H9 (cell line): ENCODE measurements at regions not wholly inside any gene's neighbourhood (a gene's known extent, or its start where the extent isn't known, plus 50 kb on each side); places are given as distances from the start of the nearest gene placed in this dataset.

ENCODE experiments used
- DNase-seq: peaks from one replicate; pipeline ENCODE4 v3.0.0-alpha.2; 2017
- H2AFZ ChIP-seq: one replicate; pipeline ENCODE4 v1.6.1; 2013; ENCODE audit warnings: mild to moderate bottlenecking, low read length, control low read depth, moderate library complexity
- H2AK5ac ChIP-seq: 2 replicates; pipeline ENCODE4 v1.6.1; 2013; ENCODE audit warnings: low read length, control low read depth, mixed read lengths; ENCODE audit not compliant: insufficient read length
- H2BK120ac ChIP-seq: one replicate; pipeline ENCODE4 v1.6.1; 2013; ENCODE audit warnings: low read depth, mild to moderate bottlenecking, low read length, control low read depth, inconsistent platforms; ENCODE audit not compliant: poor library complexity, severe bottlenecking
- H2BK12ac ChIP-seq: 2 replicates; pipeline ENCODE4 v1.6.1; 2013; ENCODE audit warnings: low read length, control low read depth, mixed read lengths, low read depth; ENCODE audit not compliant: insufficient read length
- H2BK15ac ChIP-seq: 2 replicates; pipeline ENCODE4 v1.6.1; 2013; ENCODE audit warnings: low read depth, low read length, control low read depth
- H2BK20ac ChIP-seq: one replicate; pipeline ENCODE4 v1.6.1; 2013; ENCODE audit warnings: low read depth, mild to moderate bottlenecking, low read length, control low read depth, inconsistent platforms; ENCODE audit not compliant: poor library complexity, severe bottlenecking
- H2BK5ac ChIP-seq: 2 replicates; pipeline ENCODE4 v1.6.1; 2013; ENCODE audit warnings: low read length, control low read depth, mixed read lengths; ENCODE audit not compliant: insufficient read length
- H3K14ac ChIP-seq: 2 replicates; pipeline ENCODE4 v1.6.1; 2013; ENCODE audit warnings: low read length, control low read depth; ENCODE audit not compliant: insufficient read depth
- H3K18ac ChIP-seq: 2 replicates; pipeline ENCODE4 v1.6.1; 2013; ENCODE audit warnings: low read depth, mild to moderate bottlenecking, mixed read lengths, low read length, control low read depth; ENCODE audit not compliant: insufficient read length
- H3K23ac ChIP-seq: 2 replicates; pipeline ENCODE4 v1.6.1; 2013; ENCODE audit warnings: low read length, control low read depth, mixed read lengths, low read depth; ENCODE audit not compliant: insufficient read length
- H3K23me2 ChIP-seq: 2 replicates; pipeline ENCODE4 v1.6.1; 2013; ENCODE audit warnings: low read depth, mild to moderate bottlenecking, mixed read lengths, low read length, control low read depth; ENCODE audit not compliant: insufficient read length, poor library complexity, severe bottlenecking
- H3K27ac ChIP-seq: 2 replicates; pipeline ENCODE4 v1.5.1; 2013; ENCODE audit warnings: low read length, control low read depth, mixed read lengths, low read depth; ENCODE audit not compliant: insufficient read length
- H3K27me3 ChIP-seq: 2 replicates; pipeline ENCODE4 v1.6.1; 2013; ENCODE audit warnings: low read length, control low read depth, inconsistent platforms; ENCODE audit not compliant: insufficient read depth
- H3K4ac ChIP-seq: 2 replicates; pipeline ENCODE4 v1.6.1; 2013; ENCODE audit warnings: low read depth, mild to moderate bottlenecking, control low read depth, inconsistent platforms, low read length, moderate library complexity
- H3K4me1 ChIP-seq: 2 replicates; pipeline ENCODE4 v1.6.1; 2013; ENCODE audit warnings: low read length, control low read depth, inconsistent platforms; ENCODE audit not compliant: insufficient read depth
- H3K4me2 ChIP-seq: 2 replicates; pipeline ENCODE4 v1.6.1; 2013; ENCODE audit warnings: low read length, control low read depth, mixed read lengths; ENCODE audit not compliant: insufficient read length, insufficient read depth
- H3K56ac ChIP-seq: 2 replicates; pipeline ENCODE4 v1.6.1; 2013; ENCODE audit warnings: low read depth, mild to moderate bottlenecking, mixed read lengths, low read length, control low read depth; ENCODE audit not compliant: insufficient read length
- H3K79me1 ChIP-seq: 2 replicates; pipeline ENCODE4 v1.6.1; 2013; ENCODE audit warnings: low read depth, mild to moderate bottlenecking, moderate library complexity, low read length, control low read depth, inconsistent platforms; ENCODE audit not compliant: insufficient read depth, poor library complexity, severe bottlenecking
- H3K79me2 ChIP-seq: 2 replicates; pipeline ENCODE4 v1.6.1; 2013; ENCODE audit warnings: low read length, control low read depth, inconsistent platforms; ENCODE audit not compliant: insufficient read depth
- H3K9ac ChIP-seq: 2 replicates; pipeline ENCODE4 v1.6.1; 2013; ENCODE audit warnings: low read length, control low read depth, mixed read lengths; ENCODE audit not compliant: insufficient read length; ENCODE audit errors: extremely low read depth
- H3K9me3 ChIP-seq: one replicate; pipeline ENCODE4 v1.6.1; 2013; ENCODE audit warnings: low read depth, low read length, inconsistent platforms; ENCODE audit not compliant: control insufficient read depth
- H3T11ph ChIP-seq: one replicate; pipeline ENCODE4 v1.6.1; 2013; ENCODE audit warnings: mild to moderate bottlenecking, low read length, control low read depth, inconsistent platforms
- H4K20me1 ChIP-seq: one replicate; pipeline ENCODE4 v1.6.1; 2013; ENCODE audit not compliant: control insufficient read depth, insufficient read length, insufficient read depth
- H4K5ac ChIP-seq: 2 replicates; pipeline ENCODE4 v1.6.1; 2013; ENCODE audit warnings: low read depth, mild to moderate bottlenecking, mixed read lengths, low read length, control low read depth; ENCODE audit not compliant: insufficient read length
- H4K8ac ChIP-seq: replicated peaks from 2 replicates; pipeline ENCODE4 v1.6.1; 2013; ENCODE audit warnings: low read length, control low read depth, mixed read lengths, low read depth; ENCODE audit not compliant: insufficient read length
- H4K91ac ChIP-seq: 2 replicates; pipeline ENCODE4 v1.6.1; 2013; ENCODE audit warnings: low read depth, mild to moderate bottlenecking, moderate library complexity, mixed read lengths, low read length, control low read depth; ENCODE audit not compliant: insufficient read length
- H3K27ac Mint-ChIP-seq, 3 experiments: 2 replicates in 2 of 3; 3 replicates in 1 of 3; pipeline ENCODE4 v1.8.0; 2020 to 2021; ENCODE audit warnings: mixed read lengths in 3 of 3, mild to moderate bottlenecking in 1 of 3, moderate library complexity in 1 of 3
- H3K27me3 Mint-ChIP-seq: 2 replicates; pipeline ENCODE4 v1.8.0; 2021; ENCODE audit warnings: low read depth, mild to moderate bottlenecking, moderate library complexity, mixed read lengths
- H3K36me3 Mint-ChIP-seq, 3 experiments: 2 replicates in 2 of 3; 3 replicates in 1 of 3; pipeline ENCODE4 v1.8.0; 2020 to 2021; ENCODE audit warnings: low read depth in 3 of 3, mixed read lengths in 3 of 3; ENCODE audit not compliant: insufficient read depth in 1 of 3
- H3K4me1 Mint-ChIP-seq, 2 experiments: 2 replicates each; pipeline ENCODE4 v1.8.0; 2020; ENCODE audit warnings: mixed read lengths in 2 of 2
- H3K4me3 Mint-ChIP-seq, 2 experiments: 2 replicates in 1 of 2; 3 replicates in 1 of 2; pipeline ENCODE4 v1.8.0; 2020 to 2021; ENCODE audit warnings: mild to moderate bottlenecking in 2 of 2, mixed read lengths in 2 of 2, moderate library complexity in 1 of 2
- H3K9me3 Mint-ChIP-seq, 2 experiments: 2 replicates in 1 of 2; 3 replicates in 1 of 2; pipeline ENCODE4 v1.8.0; 2020; ENCODE audit warnings: mild to moderate bottlenecking in 2 of 2, mixed read lengths in 2 of 2, moderate library complexity in 1 of 2
- CTCF ChIP-seq: fragments of 200-600 bp; sonication (generic); conservative IDR thresholded peaks from 3 replicates; pipeline ENCODE4 v1.8.0; 2021; ENCODE audit warnings: antibody characterized with exemption, mild to moderate bottlenecking
- WGBS: extraction: QIAGEN DNeasy Blood & Tissue Kit; methylation state at CpG from one replicate; pipeline ENCODE4 v1.1.7; 2013; ENCODE audit warnings: missing lambda C conversion rate, low lambda C conversion rate, mixed read lengths; ENCODE audit not compliant: insufficient read length; ENCODE audit errors: extremely low coverage; 5-methylcytosine and 5-hydroxymethylcytosine counted together

- no peak overlapping the region for H2BK120ac ChIP-seq
- no peak overlapping the region for H4K91ac ChIP-seq
- H3K79me1 ChIP-seq: no peaks in the 10 kb centered on the region
- H3K79me2 ChIP-seq: no peaks in the 10 kb centered on the region
- H2AK5ac ChIP-seq: no peak overlapping the region
- H3K27me3 Mint-ChIP-seq: peaks cover 10% of the 10 kb centered on the region
- H2AFZ ChIP-seq: no peak overlapping the region
- H3K4me3 Mint-ChIP-seq: no peak overlapping the region
- H3K23me2 ChIP-seq: no peaks in the 10 kb centered on the region
- peaks cover 8 to 10% of the 10 kb centered on the region in 2 experiments for H3K4me1 Mint-ChIP-seq
- no peak overlapping the region for H2BK20ac ChIP-seq
- no peak overlapping the region for H3K27ac ChIP-seq
- no peak overlapping the region for H4K8ac ChIP-seq
- H2BK12ac ChIP-seq: no peak overlapping the region
- DNase-seq: no peak
- no peaks in the 10 kb centered on the region for H3K9me3 ChIP-seq
- H3K9ac ChIP-seq: no peak overlapping the region
- H2BK15ac ChIP-seq: no peak overlapping the region
- TF ChIP-seq CTCF: no peak
- no peaks in the 10 kb centered on the region for H3K27me3 ChIP-seq
- no peak overlapping the region for H2BK5ac ChIP-seq
- H4K20me1 ChIP-seq: no peaks in the 10 kb centered on the region
- no peak overlapping the region for H3T11ph ChIP-seq
- no peak overlapping the region for H3K56ac ChIP-seq
- H3K18ac ChIP-seq: no peak overlapping the region
- H3K4me2 ChIP-seq: no peak overlapping the region
- H3K4ac ChIP-seq: no peak overlapping the region
- H3K36me3 Mint-ChIP-seq: no peaks in the 10 kb centered on the region; a peak in 1 of 7 replicates
- no peak overlapping the region for H4K5ac ChIP-seq
- no CpG with 5 or more reads among the region's 6 CpGs for WGBS
- H3K27ac Mint-ChIP-seq: no peak overlapping the region
- H3K23ac ChIP-seq: no peak overlapping the region
- H3K4me1 ChIP-seq: no peaks in the 10 kb centered on the region
- H3K14ac ChIP-seq: no peak overlapping the region
- H3K9me3 Mint-ChIP-seq: peaks cover 0 to 6% of the 10 kb centered on the region in 2 experiments; a peak in 1 of 5 replicates
Observed at GRCh38 chr11:123282597-123282996, 87.5 kb upstream of the CLMP start.
